ENCODE measurements at regions not wholly inside any gene's neighbourhood (a gene's known extent, or its start where the extent isn't known, plus 50 kb on each side); places are given as distances from the start of the nearest gene placed in this dataset.
A peak's percentile ranks its signal among the peaks of the same experiment; 100 is the strongest.

DNA sequence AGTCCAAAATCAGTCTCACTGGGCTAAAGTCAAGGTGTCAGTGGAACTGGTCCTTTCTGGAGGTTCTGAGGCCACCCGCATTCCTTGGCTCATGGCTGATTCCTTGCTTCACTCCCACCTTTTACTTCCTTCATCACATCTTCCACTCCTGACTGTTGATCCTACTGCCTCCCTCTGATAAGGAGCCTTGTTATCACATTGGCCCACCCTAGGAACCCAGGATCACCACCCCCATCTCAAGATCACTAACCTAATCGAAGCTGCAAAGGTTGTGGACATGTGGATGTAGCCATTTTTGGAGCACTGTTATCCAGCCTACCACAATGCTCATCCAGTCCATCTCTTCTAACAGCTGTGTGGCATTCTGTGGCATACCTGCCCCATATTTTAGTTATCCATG is 87.2 kb downstream of the TNFAIP3 start (continued):
- TF ChIP-seq, protein P1, sequence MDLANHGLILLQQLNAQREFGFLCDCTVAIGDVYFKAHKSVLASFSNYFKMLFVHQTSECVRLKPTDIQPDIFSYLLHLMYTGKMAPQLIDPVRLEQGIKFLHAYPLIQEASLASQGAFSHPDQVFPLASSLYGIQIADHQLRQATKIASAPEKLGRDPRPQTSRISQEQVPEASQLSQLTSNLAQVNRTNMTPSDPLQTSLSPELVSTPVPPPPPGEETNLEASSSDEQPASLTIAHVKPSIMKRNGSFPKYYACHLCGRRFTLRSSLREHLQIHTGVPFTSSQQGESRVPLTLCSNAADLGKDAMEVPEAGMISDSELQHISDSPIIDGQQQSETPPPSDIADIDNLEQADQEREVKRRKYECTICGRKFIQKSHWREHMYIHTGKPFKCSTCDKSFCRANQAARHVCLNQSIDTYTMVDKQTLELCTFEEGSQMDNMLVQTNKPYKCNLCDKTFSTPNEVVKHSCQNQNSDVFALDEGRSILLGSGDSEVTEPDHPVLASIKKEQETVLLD (IDR thresholded peaks at IDR 0.05), result peak; percentile 26; the same call in 1 of the 2 replicates
- TF ChIP-seq ZNF77 (CRISPR knock-in tag; IDR thresholded peaks at IDR 0.05) (no peak), CCNT2 (IDR thresholded peaks at IDR 0.05; ENCODE audit: borderline replicate concordance, extremely low read depth, insufficient read length, low read depth, low read length) (no peak), ZNF830 (CRISPR knock-in tag; IDR thresholded peaks at IDR 0.05) (no peak), U2AF2 (optimal IDR thresholded peaks at IDR 0.05; ENCODE audit: low read depth, low read length) (no peak), ZNF121 (CRISPR knock-in tag; conservative IDR thresholded peaks at IDR 0.05) (no peak), SUPT5H (IDR thresholded peaks at IDR 0.05) (no peak), MCM3 (IDR thresholded peaks at IDR 0.05) (no peak)

DNA sequence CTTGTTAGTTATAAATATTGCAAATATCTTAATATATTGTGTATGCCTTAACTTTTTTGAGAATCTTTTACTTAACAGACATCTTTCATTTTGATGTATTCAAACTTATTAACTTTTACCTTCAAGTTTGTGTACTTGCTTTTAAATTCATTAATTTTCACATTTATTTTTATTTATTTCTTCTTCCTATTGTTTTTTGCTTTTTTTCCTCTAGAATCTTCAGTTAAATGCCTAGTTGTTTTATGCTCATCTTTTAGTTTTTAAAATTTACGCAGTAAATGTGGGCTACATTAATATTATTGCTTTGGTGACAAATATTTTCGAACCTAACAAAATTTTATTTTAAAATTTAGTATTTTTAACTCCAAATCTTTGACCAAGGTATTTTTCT is 89.0 kb downstream of the TNFAIP3 start:
- WGBS (ENCODE audit: insufficient coverage, low coverage, missing lambda C conversion rate), result 13% methylated on average over 2 of the region's 2 CpGs
- FAIRE-seq, result no peak
- peaks cover 23% of the 10 kb centered on the region for H3K79me2 ChIP-seq (ENCODE audit: control insufficient read depth, insufficient read depth, low read length)
- TF ChIP-seq HNRNPUL1 (IDR thresholded peaks at IDR 0.05; ENCODE audit: low read length) (no peak), THRAP3 (IDR thresholded peaks at IDR 0.05; ENCODE audit: borderline replicate concordance) (0 out of 2 replicates have a peak, but pooled peaks have one; percentile 9), NCOA2 (IDR thresholded peaks at IDR 0.05; ENCODE audit: partially characterized antibody in 2 of 2) (peak in 1 of 2 experiments; percentile 41), C11orf30 (IDR thresholded peaks at IDR 0.05; ENCODE audit: low read depth) (peak; percentile 16; the same call in 1 of the 2 replicates)

More for the DNA sequence above, 89.0 kb downstream of the TNFAIP3 start:
- Histone ChIP-seq H3K4me1 (replicated peaks in 1 of 2; ENCODE audit: control insufficient read depth in 2 of 2, insufficient read depth in 2 of 2, low read length in 2 of 2) (peaks cover 0 to 14% of the 10 kb centered on the region in 2 experiments; a peak in 2 of 5 replicates), H3K4me3 (peak overlapping the region; percentile 27), H3K4me2 (ENCODE audit: insufficient read depth, low read length) (peak overlapping the region; percentile 78), H3K27me3 (ENCODE audit: control insufficient read depth in 2 of 2, insufficient read depth in 2 of 2, low read length in 2 of 2) (no peaks in the 10 kb centered on the region), H3K36me3 (ENCODE audit: control insufficient read depth, insufficient read depth, low read length) (0 out of 3 replicates have a peak, but pooled peaks cover 2% of the 10 kb centered on the region), H2AFZ (ENCODE audit: low read depth, low read length) (peak overlapping the region; percentile 58; the same call in 1 of the 2 replicates), H3K9me1 (ENCODE audit: control insufficient read depth, insufficient read depth, low read length) (no peaks in the 10 kb centered on the region), H3K9me3 (replicated peaks; ENCODE audit: control insufficient read depth, insufficient read depth, low read depth, low read length) (peaks cover 6% of the 10 kb centered on the region; the same call in 1 of the 2 replicates), H3K9ac (ENCODE audit: insufficient read depth in 1 of 2, low read depth in 2 of 2, low read length in 2 of 2) (peak overlapping the region; percentile 76 to 79; a peak in 3 of 4 replicates), H4K20me1 (replicated peaks; ENCODE audit: control insufficient read depth, insufficient read depth, low read length) (no peaks in the 10 kb centered on the region), H3K27ac (ENCODE audit: extremely low read depth, low read depth, low read length) (peak overlapping the region; percentile 80)
- BruUV-seq (replicated peaks), result TSS peak; percentile 63
- no peak for ATAC-seq
- intact Hi-C loops (cut with micrococcal nuclease), result no loop called here
- in situ Hi-C loops (cut with MboI), result no loop called here
- DNase-seq (ENCODE audit: extremely low read depth in 1 of 4, low spot score in 3 of 4), result no peak
- ChIA-PET CTCF (ENCODE audit: low intra/inter-chr PET ratio) (no interaction called here), POLR2A (interaction anchor here (0.7 to 1.3 kb wide), 2 partner anchors 11 to 123 kb away, joined by 3 read pairs; no protein-coding TSS in a partner anchor)

All from K562 (cell line).